ENCODE measurements at regions not wholly inside any gene's neighbourhood (a gene's known extent, or its start where the extent isn't known, plus 50 kb on each side); places are given as distances from the start of the nearest gene placed in this dataset.

- TF ChIP-seq CREB5 (CRISPR knock-in tag; IDR thresholded peaks at IDR 0.05; ENCODE audit: low read depth) = no peak
- TF ChIP-seq CSRNP3 (CRISPR knock-in tag; IDR thresholded peaks at IDR 0.05) = no peak
- TF ChIP-seq ZNF8 (CRISPR knock-in tag; IDR thresholded peaks at IDR 0.05) = no peak
- no peak for TF ChIP-seq ZFP30 (CRISPR knock-in tag; IDR thresholded peaks at IDR 0.05)
- TF ChIP-seq TOX (CRISPR knock-in tag; IDR thresholded peaks at IDR 0.05; ENCODE audit: borderline replicate concordance) = no peak
These were observed 107.6 kb upstream of the SMURF2 start (continued) for GRCh38 chr17:64769712-64770111.

- no peak for TF ChIP-seq GLIS3 (CRISPR knock-in tag; IDR thresholded peaks at IDR 0.05)
- TF ChIP-seq ZNF565 (CRISPR knock-in tag; conservative IDR thresholded peaks at IDR 0.05; ENCODE audit: low read depth) = no peak
- TF ChIP-seq TOX (CRISPR knock-in tag; IDR thresholded peaks at IDR 0.05; ENCODE audit: borderline replicate concordance) = no peak
- no peak for TF ChIP-seq ZNF70 (CRISPR knock-in tag; IDR thresholded peaks at IDR 0.05)
- TF ChIP-seq ISL1 (CRISPR knock-in tag; IDR thresholded peaks at IDR 0.05) = no peak
- TF ChIP-seq RARB (CRISPR knock-in tag; IDR thresholded peaks at IDR 0.05) = no peak
- TF ChIP-seq TCF4 (CRISPR knock-in tag; IDR thresholded peaks at IDR 0.05; ENCODE audit: borderline replicate concordance) = no peak
- TF ChIP-seq OSR1 (CRISPR knock-in tag; IDR thresholded peaks at IDR 0.05) = no peak
- no peak for TF ChIP-seq ARNTL (CRISPR knock-in tag; IDR thresholded peaks at IDR 0.05; ENCODE audit: borderline replicate concordance, low read depth)
- no peak for TF ChIP-seq POU6F1 (CRISPR knock-in tag; IDR thresholded peaks at IDR 0.05; ENCODE audit: borderline replicate concordance, low read depth)
- TF ChIP-seq PATZ1 (CRISPR knock-in tag; IDR thresholded peaks at IDR 0.05; ENCODE audit: borderline replicate concordance) = no peak
- no peak for ATAC-seq
These were observed 105.3 kb upstream of the SMURF2 start for GRCh38 chr17:64767269-64767997.

- no peak; the same call in 2 of the 3 replicates for ATAC-seq
- no peak for TF ChIP-seq TSHZ2 (CRISPR knock-in tag; IDR thresholded peaks at IDR 0.05)
- TF ChIP-seq TOX (CRISPR knock-in tag; IDR thresholded peaks at IDR 0.05; ENCODE audit: borderline replicate concordance) = no peak
- no peak for TF ChIP-seq CREB5 (CRISPR knock-in tag; IDR thresholded peaks at IDR 0.05; ENCODE audit: low read depth)
- TF ChIP-seq PPARA (CRISPR knock-in tag; IDR thresholded peaks at IDR 0.05; ENCODE audit: borderline replicate concordance) = no peak
- no peak for TF ChIP-seq ZFP3 (CRISPR knock-in tag; IDR thresholded peaks at IDR 0.05)
- no peak for TF ChIP-seq ESRRG (CRISPR knock-in tag; IDR thresholded peaks at IDR 0.05)
- TF ChIP-seq SNAI2 (CRISPR knock-in tag; IDR thresholded peaks at IDR 0.05) = no peak
- no peak for TF ChIP-seq CSDC2 (CRISPR knock-in tag; IDR thresholded peaks at IDR 0.05)
- TF ChIP-seq ZC3H10 (CRISPR knock-in tag; IDR thresholded peaks at IDR 0.05) = no peak
- TF ChIP-seq CSRNP3 (CRISPR knock-in tag; IDR thresholded peaks at IDR 0.05) = no peak
- TF ChIP-seq POU6F1 (CRISPR knock-in tag; IDR thresholded peaks at IDR 0.05; ENCODE audit: borderline replicate concordance, low read depth) = no peak
- no peak for TF ChIP-seq OSR1 (CRISPR knock-in tag; IDR thresholded peaks at IDR 0.05)
- TF ChIP-seq ZFP30 (CRISPR knock-in tag; IDR thresholded peaks at IDR 0.05) = no peak
- no peak for TF ChIP-seq BACH2 (CRISPR knock-in tag; IDR thresholded peaks at IDR 0.05; ENCODE audit: borderline replicate concordance)
These were observed 103.2 kb upstream of the SMURF2 start for GRCh38 chr17:64765191-64765889.

Measured in SK-N-SH treated with all-trans-retinoic acid at 6 μM for 48 hours (cell line).